Ishikawa (cell line): ENCODE measurements at regions not wholly inside any gene's neighbourhood (a gene's known extent, or its start where the extent isn't known, plus 50 kb on each side); places are given as distances from the start of the nearest gene placed in this dataset.

ENCODE experiments used
- CEBPB ChIP-seq: IDR thresholded peaks from 2 replicates; pipeline ENCODE4 v1.6.1; 2012
- CREB1 ChIP-seq: IDR thresholded peaks from 2 replicates; pipeline ENCODE4 v1.6.1; 2012; ENCODE audit warnings: low read depth
- EGR1 ChIP-seq: IDR thresholded peaks from 2 replicates; pipeline ENCODE4 v1.6.1; 2012
- EP300 ChIP-seq: IDR thresholded peaks from 2 replicates; pipeline ENCODE4 v1.6.1; 2012; ENCODE audit warnings: borderline replicate concordance
- FOXM1 ChIP-seq: IDR thresholded peaks from 2 replicates; pipeline ENCODE4 v1.6.1; 2012; ENCODE audit warnings: low read depth, borderline replicate concordance
- MAX ChIP-seq: IDR thresholded peaks from 2 replicates; pipeline ENCODE4 v1.6.1; 2012
- NFIC ChIP-seq: IDR thresholded peaks from 2 replicates; pipeline ENCODE4 v1.6.1; 2012
- RAD21 ChIP-seq: IDR thresholded peaks from 2 replicates; pipeline ENCODE4 v1.6.1; 2012; ENCODE audit warnings: low read depth
- REST ChIP-seq: IDR thresholded peaks from 2 replicates; pipeline ENCODE4 v1.6.1; 2012; ENCODE audit warnings: low read depth, mild to moderate bottlenecking
- TAF1 ChIP-seq: IDR thresholded peaks from 2 replicates; pipeline ENCODE4 v1.6.1; 2012; ENCODE audit warnings: low read depth, mild to moderate bottlenecking
- TCF12 ChIP-seq: IDR thresholded peaks from 2 replicates; pipeline ENCODE4 v1.6.1; 2012; ENCODE audit warnings: low read depth
- YY1 ChIP-seq: IDR thresholded peaks from 2 replicates; pipeline ENCODE4 v1.6.1; 2012; ENCODE audit warnings: low read depth

- TF ChIP-seq REST, result no peak
- no peak for TF ChIP-seq RAD21
- no peak for TF ChIP-seq MAX
- TF ChIP-seq TAF1, result no peak
- TF ChIP-seq EP300, result no peak
- TF ChIP-seq CREB1, result no peak
- no peak for TF ChIP-seq NFIC
- no peak for TF ChIP-seq EGR1
- TF ChIP-seq CEBPB, result no peak
- no peak for TF ChIP-seq TCF12
- no peak for TF ChIP-seq YY1
- no peak for TF ChIP-seq FOXM1
Measured at GRCh38 chr3:117761703-117762620, 1052.4 kb downstream of the TUSC7 start.
